ENCODE measurements at regions not wholly inside any gene's neighbourhood (a gene's known extent, or its start where the extent isn't known, plus 50 kb on each side); places are given as distances from the start of the nearest gene placed in this dataset.
"Not testable (repeated sequence)": the region's sequence is repeated elsewhere in the genome, so short reads cannot be mapped to it uniquely, and the experiment has no call there.

DNA sequence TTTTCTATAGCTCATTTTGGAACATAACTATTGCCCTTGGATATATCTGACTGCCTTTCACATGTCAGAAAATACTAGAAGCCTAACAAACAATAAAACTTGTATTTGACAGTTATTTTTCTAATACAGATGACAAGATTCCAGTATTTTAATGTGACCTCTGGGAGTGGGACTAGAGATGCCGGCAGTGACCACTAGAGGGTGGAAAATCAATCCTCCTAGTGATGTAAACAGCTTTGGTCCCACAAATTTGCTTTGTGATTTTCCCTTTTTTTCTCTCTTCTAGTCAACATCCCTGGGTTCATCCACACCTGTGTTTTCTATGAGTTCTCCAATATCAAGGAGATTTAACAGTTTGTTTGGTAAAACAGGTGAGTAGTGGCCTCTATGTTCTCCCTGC, 615.1 kb downstream of the SPATA31A6 start:
- TF ChIP-seq, protein P1, sequence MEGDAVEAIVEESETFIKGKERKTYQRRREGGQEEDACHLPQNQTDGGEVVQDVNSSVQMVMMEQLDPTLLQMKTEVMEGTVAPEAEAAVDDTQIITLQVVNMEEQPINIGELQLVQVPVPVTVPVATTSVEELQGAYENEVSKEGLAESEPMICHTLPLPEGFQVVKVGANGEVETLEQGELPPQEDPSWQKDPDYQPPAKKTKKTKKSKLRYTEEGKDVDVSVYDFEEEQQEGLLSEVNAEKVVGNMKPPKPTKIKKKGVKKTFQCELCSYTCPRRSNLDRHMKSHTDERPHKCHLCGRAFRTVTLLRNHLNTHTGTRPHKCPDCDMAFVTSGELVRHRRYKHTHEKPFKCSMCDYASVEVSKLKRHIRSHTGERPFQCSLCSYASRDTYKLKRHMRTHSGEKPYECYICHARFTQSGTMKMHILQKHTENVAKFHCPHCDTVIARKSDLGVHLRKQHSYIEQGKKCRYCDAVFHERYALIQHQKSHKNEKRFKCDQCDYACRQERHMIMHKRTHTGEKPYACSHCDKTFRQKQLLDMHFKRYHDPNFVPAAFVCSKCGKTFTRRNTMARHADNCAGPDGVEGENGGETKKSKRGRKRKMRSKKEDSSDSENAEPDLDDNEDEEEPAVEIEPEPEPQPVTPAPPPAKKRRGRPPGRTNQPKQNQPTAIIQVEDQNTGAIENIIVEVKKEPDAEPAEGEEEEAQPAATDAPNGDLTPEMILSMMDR (IDR thresholded peaks at IDR 0.05; ENCODE audit: low read depth, low read length), result peak; percentile 29
- not testable (repeated sequence) for TF ChIP-seq EZH2phosphoT487 (IDR thresholded peaks at IDR 0.05; ENCODE audit: low read depth)
